Activated T-cell treated with anti-CD3 and anti-CD28 coated beads for 4 hours (primary cell): ENCODE measurements at regions not wholly inside any gene's neighbourhood (a gene's known extent, or its start where the extent isn't known, plus 50 kb on each side); places are given as distances from the start of the nearest gene placed in this dataset.
"Not testable (repeated sequence)": the region's sequence is repeated elsewhere in the genome, so short reads cannot be mapped to it uniquely, and the experiment has no call there.

Source experiments
- DNase-seq: peaks from one replicate; pipeline ENCODE4 v3.0.0-alpha.2; 2020

GRCh38 chr1:208652296-208653160, 408.3 kb upstream of the PLXNA2 start:
- no peak for DNase-seq

GRCh38 chr1:208653426-208653825, 409.2 kb upstream of the PLXNA2 start:
- DNase-seq: no peak

DNA sequence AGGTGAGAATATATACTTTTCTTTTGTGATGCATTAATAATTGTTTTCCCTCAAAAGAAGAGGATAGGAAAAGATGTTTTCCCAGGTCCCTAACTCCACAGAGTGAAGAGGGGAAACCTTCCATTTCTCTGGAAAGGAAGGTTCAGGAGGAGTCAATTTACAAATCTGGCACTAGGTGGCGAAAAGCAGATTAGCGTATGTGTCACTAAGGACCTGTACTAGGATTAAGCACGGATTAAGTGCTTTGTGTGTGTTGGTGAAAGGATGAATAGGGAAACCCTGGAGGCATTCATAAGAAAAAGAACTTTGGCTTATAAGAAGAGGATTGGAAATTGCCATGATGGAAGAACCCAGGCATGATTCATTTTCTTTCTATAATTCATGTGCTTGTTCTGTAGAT, 410.1 kb upstream of the PLXNA2 start:
- no peak for DNase-seq

GRCh38 chr1:208665936-208666335, 421.8 kb upstream of the PLXNA2 start:
- no peak for DNase-seq

DNA sequence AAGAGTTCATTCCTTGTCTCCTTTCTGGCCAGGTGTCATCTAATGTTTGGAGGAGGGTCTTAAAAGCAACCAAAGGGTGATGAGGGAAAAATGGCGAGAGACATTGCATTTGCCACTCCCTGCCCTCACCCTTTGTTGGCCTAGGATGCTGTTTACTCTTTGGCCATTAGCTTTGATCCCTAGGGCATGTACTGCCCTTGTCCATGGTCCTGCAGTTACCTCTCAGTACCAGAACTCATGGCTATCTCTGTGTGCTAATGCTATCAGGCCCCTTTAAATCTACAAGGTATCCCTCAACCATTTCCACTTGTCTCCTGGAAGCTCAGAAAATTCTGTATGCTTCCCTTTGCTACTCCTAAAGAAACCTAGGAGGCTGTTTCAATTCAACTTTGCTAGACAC, 424.8 kb upstream of the PLXNA2 start:
- no peak for DNase-seq

GRCh38 chr1:208670778-208671177, 426.6 kb upstream of the PLXNA2 start:
- no peak for DNase-seq

DNA sequence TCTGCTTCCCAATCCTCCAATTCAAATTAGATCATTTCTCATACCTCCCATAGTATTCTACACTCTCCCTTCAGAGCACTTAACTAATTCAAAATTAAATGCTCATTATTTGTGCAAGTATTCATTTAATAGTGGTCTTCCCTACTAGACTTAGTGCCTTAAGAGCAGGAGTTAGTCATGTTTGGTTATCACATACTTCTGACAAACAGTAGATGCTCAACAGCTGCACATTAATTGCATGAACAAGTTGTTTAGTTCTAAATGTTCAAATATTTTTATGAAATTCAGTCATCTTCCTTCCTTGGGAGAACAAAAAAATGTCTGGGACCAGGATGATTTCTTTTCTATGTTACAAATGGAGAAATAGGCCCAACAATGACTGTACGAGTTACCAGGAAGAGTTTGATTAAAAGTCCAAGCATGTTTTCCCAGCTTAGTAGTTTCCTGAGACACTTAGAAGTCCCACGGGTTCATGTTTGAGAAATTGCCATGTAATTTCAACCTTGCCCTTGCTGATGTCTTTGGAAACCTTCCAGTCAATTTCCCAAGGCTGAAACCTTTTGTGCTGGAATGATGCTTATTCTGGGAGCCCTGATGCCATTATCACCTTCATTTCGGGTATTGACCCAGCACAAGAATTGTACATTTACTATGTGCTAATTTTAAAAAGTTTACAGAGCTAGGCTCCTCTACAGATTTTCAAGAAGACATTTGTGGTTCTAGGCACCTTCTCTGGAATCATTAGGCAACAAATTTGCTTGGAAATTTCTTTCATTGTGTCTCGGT, 437.9 kb upstream of the PLXNA2 start:
- DNase-seq: no peak

- no peak for DNase-seq
These were observed 438.5 kb upstream of the PLXNA2 start for GRCh38 chr1:208682664-208683013.

DNA sequence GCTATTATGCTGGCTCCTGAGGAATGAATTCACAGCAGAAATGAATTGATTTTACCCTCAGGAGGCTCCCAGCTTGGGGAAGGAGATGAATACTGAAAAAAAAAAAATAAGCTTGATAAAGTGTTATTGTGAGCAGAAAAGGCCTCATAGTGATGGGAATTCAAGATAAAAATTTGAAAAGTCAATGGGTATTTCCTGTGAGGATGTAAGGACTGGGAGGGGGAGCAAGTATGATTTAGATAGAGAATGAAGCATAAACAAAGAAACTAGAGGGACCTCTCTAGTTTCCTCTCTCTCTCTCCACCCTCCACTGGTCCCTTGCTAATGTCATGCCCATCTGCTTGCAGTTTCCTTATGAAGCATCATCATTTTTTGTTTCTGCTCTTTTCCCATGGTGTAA, 439.0 kb upstream of the PLXNA2 start:
- no peak for DNase-seq

DNA sequence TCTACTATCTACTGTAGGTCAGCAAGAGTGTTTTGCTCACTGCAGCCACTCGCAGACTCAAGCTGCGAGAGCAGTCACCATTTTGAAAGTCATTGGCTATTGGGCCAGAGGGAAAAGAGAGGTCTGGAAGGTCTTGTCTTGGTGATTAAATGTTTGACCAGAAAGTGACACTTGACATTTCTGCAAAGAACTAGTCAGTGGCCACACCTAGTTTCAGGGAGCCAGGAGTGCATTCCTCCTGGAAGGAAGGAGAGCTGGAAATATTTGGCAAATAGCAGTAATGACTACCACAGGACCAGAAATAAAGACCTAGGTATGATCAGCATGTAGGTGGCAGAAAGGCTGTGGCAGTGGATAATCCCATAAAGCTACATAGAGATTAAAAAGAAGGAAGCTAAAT, 440.0 kb upstream of the PLXNA2 start:
- DNase-seq: no peak

DNA sequence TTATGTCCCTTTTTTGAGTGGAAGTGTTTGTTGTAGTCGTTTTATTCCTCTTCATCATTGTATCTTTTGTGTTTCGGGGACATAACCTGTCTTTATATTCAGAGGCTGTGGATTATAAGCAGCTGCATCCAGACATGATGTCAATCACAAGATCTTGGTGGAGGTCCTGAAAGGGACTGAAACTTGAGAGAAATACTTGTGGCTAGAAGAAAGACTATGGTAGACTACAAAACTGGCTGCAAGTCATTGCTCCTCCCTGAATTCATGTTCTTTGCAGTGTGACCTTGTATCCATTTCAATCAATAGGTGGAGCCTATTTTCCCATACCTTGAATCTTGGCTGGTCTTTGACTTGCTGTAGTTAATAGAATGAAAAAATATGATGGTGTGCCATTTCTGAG, 442.4 kb upstream of the PLXNA2 start:
- DNase-seq: no peak

DNA sequence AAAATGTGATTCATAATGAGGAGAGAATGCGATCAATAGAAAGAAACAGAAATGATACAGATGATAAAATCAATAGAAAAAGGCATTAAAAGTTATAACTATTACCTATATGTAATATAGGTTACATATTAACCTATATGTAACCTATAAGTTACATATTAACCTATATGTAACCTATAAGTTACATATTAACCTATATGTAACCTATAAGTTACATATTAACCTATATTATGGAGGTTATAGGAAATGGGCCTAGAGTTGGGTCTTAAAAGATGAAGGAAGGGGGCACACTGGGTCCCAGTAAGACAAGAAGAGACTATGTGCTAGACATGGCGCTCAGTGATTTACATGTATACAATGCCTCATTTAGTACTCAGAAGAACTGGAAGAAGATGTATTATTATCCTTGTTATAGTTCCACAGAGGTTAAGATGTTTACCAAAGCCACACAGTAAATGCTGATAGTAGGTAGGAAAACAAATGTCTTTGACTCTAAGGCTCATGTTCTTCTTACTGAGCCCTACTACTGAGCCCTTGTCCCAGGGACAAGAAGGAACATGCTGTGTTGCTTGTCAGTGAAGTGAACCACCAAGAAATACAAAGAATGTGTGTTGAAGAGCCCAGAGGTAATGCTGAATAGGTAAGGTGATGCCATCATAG, 444.6 kb upstream of the PLXNA2 start:
- no peak for DNase-seq

GRCh38 chr1:208691012-208691411, 446.8 kb upstream of the PLXNA2 start:
- no peak for DNase-seq

GRCh38 chr1:208709981-208710380, 465.8 kb upstream of the PLXNA2 start:
- no peak for DNase-seq

DNA sequence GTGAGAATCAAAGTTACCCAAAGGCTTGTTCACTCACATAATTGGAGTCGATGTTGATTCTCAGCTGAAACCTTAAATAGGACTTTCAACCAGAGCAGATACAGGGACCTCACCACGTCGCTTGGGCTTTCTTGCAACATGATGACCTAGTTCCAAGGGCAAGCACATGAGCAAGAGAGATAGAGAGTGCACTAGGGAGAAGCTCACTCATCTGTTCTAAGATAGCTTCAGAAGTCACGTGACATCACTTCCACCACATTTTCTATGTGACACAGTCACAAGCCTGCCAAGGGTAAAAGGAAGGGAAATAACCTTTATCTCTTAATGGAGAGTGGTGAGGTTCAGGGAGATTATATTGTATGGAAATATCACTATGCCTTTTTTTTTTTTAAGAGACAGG, 470.1 kb upstream of the PLXNA2 start:
- no peak for DNase-seq

GRCh38 chr1:208717525-208717924, 473.3 kb upstream of the PLXNA2 start:
- no peak for DNase-seq

GRCh38 chr1:208722592-208722991, 478.4 kb upstream of the PLXNA2 start:
- no peak for DNase-seq

DNA sequence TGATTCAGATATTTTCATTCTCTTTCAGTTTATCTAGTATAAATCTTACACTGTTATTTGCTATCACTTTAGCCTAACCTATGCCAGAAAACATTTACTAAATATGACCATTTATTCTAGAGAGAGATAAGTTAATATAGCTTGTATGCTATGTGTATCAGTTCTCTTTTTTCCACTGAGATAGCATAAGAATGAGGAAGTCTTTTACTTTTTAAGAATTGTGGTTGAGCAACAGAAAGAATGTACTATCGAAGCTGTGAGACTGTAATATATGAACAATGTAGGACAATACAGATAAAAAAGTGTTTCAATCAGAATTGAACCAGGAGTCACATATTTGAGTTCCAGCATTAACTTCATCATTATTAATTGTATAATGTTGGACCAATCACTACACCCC, 479.9 kb upstream of the PLXNA2 start:
- no peak for DNase-seq

GRCh38 chr1:208728815-208729214, 484.6 kb upstream of the PLXNA2 start:
- DNase-seq: no peak

DNA sequence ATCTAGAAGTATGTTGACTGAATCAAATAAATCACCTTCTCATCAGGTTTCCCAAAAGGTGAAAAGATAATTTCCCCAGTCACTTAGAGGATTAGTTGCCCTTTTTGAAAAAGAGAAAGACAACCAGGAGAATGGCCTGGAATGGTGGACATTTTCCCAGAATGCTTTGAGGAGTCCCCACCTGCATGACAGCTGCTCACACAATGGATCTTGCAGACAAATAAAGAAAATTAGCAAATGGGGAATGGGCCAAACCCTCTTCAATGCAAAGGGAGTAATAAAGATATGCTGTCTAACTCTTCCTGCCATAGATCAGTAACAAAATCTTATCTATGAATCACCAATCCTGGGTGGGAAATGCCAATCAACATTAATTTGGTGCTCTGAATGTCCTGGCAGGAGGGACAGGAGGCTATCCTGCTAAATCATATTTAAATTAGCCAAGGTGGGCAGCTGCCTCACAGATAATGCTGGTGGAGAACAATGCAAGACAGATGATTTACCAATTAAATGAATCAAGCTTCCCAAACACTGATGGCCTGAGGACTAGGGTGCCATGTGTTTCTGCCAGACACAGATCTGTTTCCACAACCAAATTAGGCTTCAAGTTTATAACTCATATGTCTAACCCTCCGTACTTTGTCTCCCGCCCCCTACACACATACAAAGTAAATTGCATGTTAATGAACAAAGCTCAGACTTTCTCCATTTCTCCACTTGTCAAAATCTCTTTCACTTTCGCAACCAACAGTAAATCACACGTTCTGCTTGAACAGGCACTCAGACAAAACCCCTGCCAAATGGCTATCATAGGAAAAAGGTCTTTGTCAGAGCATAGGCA, 488.0 kb upstream of the PLXNA2 start:
- no peak for DNase-seq

DNA sequence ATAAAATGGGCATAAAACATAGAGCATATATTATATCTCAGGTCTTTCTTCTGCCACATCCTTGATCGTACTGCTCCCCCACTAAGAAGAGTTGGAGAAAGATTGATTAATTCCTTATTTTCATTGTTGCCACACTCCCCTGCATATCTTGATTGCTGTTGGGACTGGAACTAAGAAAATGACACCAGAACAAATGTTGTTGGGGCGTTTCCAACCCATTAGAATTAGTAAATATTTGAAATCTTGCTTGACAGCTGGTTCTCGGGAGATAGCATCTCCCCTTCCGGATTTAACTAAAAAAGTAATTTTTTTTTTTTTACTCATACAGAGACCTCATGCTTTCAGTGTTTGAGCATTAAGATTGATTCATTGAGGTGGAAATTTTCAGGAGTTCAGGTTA, 493.0 kb upstream of the PLXNA2 start:
- DNase-seq: no peak

- DNase-seq: no peak
These were observed 493.7 kb upstream of the PLXNA2 start for GRCh38 chr1:208737922-208738321.

- DNase-seq: not testable (repeated sequence)
These were observed 495.5 kb upstream of the PLXNA2 start for GRCh38 chr1:208739636-208740035.
